ENCODE measurements at regions not wholly inside any gene's neighbourhood (a gene's known extent, or its start where the extent isn't known, plus 50 kb on each side); places are given as distances from the start of the nearest gene placed in this dataset.

GRCh38 chr2:65639156-65639864 is 206.9 kb upstream of the SPRED2 start:
- H3K27ac Mint-ChIP-seq: no peak overlapping the region
- H3K4me1 Mint-ChIP-seq (ENCODE audit: low read depth): peaks cover 2% of the 10 kb centered on the region
- H3K27me3 Mint-ChIP-seq (ENCODE audit: low read depth): peaks cover 4% of the 10 kb centered on the region
- no peak for DNase-seq (ENCODE audit: low spot score)
- no peaks in the 10 kb centered on the region for H3K36me3 Mint-ChIP-seq (ENCODE audit: low read depth)
- no peak overlapping the region for H3K4me3 Mint-ChIP-seq
- H3K9me3 Mint-ChIP-seq: no peaks in the 10 kb centered on the region

- Mint-ChIP-seq H3K27me3 (ENCODE audit: low read depth) (peaks cover 4% of the 10 kb centered on the region), H3K36me3 (ENCODE audit: low read depth) (no peaks in the 10 kb centered on the region), H3K4me1 (ENCODE audit: low read depth) (peaks cover 2% of the 10 kb centered on the region), H3K27ac (no peak overlapping the region), H3K4me3 (no peak overlapping the region), H3K9me3 (no peaks in the 10 kb centered on the region)
- DNase-seq (ENCODE audit: low spot score): no peak
These were observed 206.0 kb upstream of the SPRED2 start for GRCh38 chr2:65638443-65638842.

GRCh38 chr2:65636813-65637483 is 204.5 kb upstream of the SPRED2 start:
- Mint-ChIP-seq H3K27me3 (ENCODE audit: low read depth) (peaks cover 7% of the 10 kb centered on the region), H3K4me3 (no peak overlapping the region), H3K36me3 (ENCODE audit: low read depth) (no peaks in the 10 kb centered on the region), H3K27ac (no peak overlapping the region), H3K9me3 (no peaks in the 10 kb centered on the region), H3K4me1 (ENCODE audit: low read depth) (peaks cover 2% of the 10 kb centered on the region)
- DNase-seq (ENCODE audit: low spot score): no peak

GRCh38 chr2:65636024-65636423 is 203.6 kb upstream of the SPRED2 start:
- no peak for DNase-seq (ENCODE audit: low spot score)
- Mint-ChIP-seq H3K4me1 (ENCODE audit: low read depth) (peaks cover 2% of the 10 kb centered on the region), H3K27ac (no peak overlapping the region), H3K4me3 (no peak overlapping the region), H3K9me3 (no peaks in the 10 kb centered on the region), H3K27me3 (ENCODE audit: low read depth) (peaks cover 9% of the 10 kb centered on the region), H3K36me3 (ENCODE audit: low read depth) (no peaks in the 10 kb centered on the region)

- Mint-ChIP-seq H3K36me3 (ENCODE audit: low read depth) (no peaks in the 10 kb centered on the region), H3K27me3 (ENCODE audit: low read depth) (peaks cover 7% of the 10 kb centered on the region), H3K4me3 (no peak overlapping the region), H3K27ac (no peak overlapping the region), H3K4me1 (ENCODE audit: low read depth) (no peaks in the 10 kb centered on the region), H3K9me3 (no peaks in the 10 kb centered on the region)
- no peak for DNase-seq (ENCODE audit: low spot score)
These were observed 201.9 kb upstream of the SPRED2 start for GRCh38 chr2:65634304-65634703.

- Mint-ChIP-seq H3K27me3 (ENCODE audit: low read depth) (peaks cover 22% of the 10 kb centered on the region), H3K9me3 (no peaks in the 10 kb centered on the region), H3K27ac (no peak overlapping the region), H3K36me3 (ENCODE audit: low read depth) (no peaks in the 10 kb centered on the region), H3K4me3 (no peak overlapping the region), H3K4me1 (ENCODE audit: low read depth) (no peaks in the 10 kb centered on the region)
- no peak for DNase-seq (ENCODE audit: low spot score)
These were observed 198.2 kb upstream of the SPRED2 start for GRCh38 chr2:65630643-65631042.

- peaks cover 21% of the 10 kb centered on the region for H3K27me3 Mint-ChIP-seq (ENCODE audit: low read depth)
- no peaks in the 10 kb centered on the region for H3K4me1 Mint-ChIP-seq (ENCODE audit: low read depth)
- H3K27ac Mint-ChIP-seq: no peak overlapping the region
- no peak for DNase-seq (ENCODE audit: low spot score)
- H3K36me3 Mint-ChIP-seq (ENCODE audit: low read depth): no peaks in the 10 kb centered on the region
- H3K9me3 Mint-ChIP-seq: no peaks in the 10 kb centered on the region
- H3K4me3 Mint-ChIP-seq: no peak overlapping the region
These were observed 195.8 kb upstream of the SPRED2 start for GRCh38 chr2:65628156-65628555.

GRCh38 chr2:65626831-65627230 is 194.4 kb upstream of the SPRED2 start:
- Mint-ChIP-seq H3K36me3 (ENCODE audit: low read depth) (no peaks in the 10 kb centered on the region), H3K27me3 (ENCODE audit: low read depth) (peaks cover 31% of the 10 kb centered on the region), H3K27ac (no peak overlapping the region), H3K9me3 (no peaks in the 10 kb centered on the region), H3K4me1 (ENCODE audit: low read depth) (peaks cover 3% of the 10 kb centered on the region), H3K4me3 (no peak overlapping the region)
- DNase-seq (ENCODE audit: low spot score): no peak

GRCh38 chr2:65625982-65626381 is 193.6 kb upstream of the SPRED2 start:
- no peak overlapping the region for H3K27ac Mint-ChIP-seq
- DNase-seq (ENCODE audit: low spot score): no peak
- peaks cover 30% of the 10 kb centered on the region for H3K27me3 Mint-ChIP-seq (ENCODE audit: low read depth)
- no peaks in the 10 kb centered on the region for H3K9me3 Mint-ChIP-seq
- no peak overlapping the region for H3K4me3 Mint-ChIP-seq
- H3K36me3 Mint-ChIP-seq (ENCODE audit: low read depth): no peaks in the 10 kb centered on the region
- peaks cover 3% of the 10 kb centered on the region for H3K4me1 Mint-ChIP-seq (ENCODE audit: low read depth)

GRCh38 chr2:65622951-65623535 is 190.6 kb upstream of the SPRED2 start:
- no peak for DNase-seq (ENCODE audit: low spot score)
- Mint-ChIP-seq H3K9me3 (no peaks in the 10 kb centered on the region), H3K4me1 (ENCODE audit: low read depth) (peaks cover 3% of the 10 kb centered on the region), H3K27ac (no peak overlapping the region), H3K36me3 (ENCODE audit: low read depth) (no peaks in the 10 kb centered on the region), H3K27me3 (ENCODE audit: low read depth) (peaks cover 24% of the 10 kb centered on the region), H3K4me3 (no peak overlapping the region)

- no peaks in the 10 kb centered on the region for H3K9me3 Mint-ChIP-seq
- peaks cover 21% of the 10 kb centered on the region for H3K27me3 Mint-ChIP-seq (ENCODE audit: low read depth)
- no peaks in the 10 kb centered on the region for H3K36me3 Mint-ChIP-seq (ENCODE audit: low read depth)
- no peak overlapping the region for H3K27ac Mint-ChIP-seq
- no peak overlapping the region for H3K4me3 Mint-ChIP-seq
- peaks cover 3% of the 10 kb centered on the region for H3K4me1 Mint-ChIP-seq (ENCODE audit: low read depth)
- no peak for DNase-seq (ENCODE audit: low spot score)
These were observed 190.1 kb upstream of the SPRED2 start for GRCh38 chr2:65622499-65622898.

- H3K27me3 Mint-ChIP-seq (ENCODE audit: low read depth): peaks cover 17% of the 10 kb centered on the region
- H3K27ac Mint-ChIP-seq: no peak overlapping the region
These were observed 188.1 kb upstream of the SPRED2 start for GRCh38 chr2:65620524-65620923.

GRCh38 chr2:65620026-65620425 is 187.6 kb upstream of the SPRED2 start:
- DNase-seq (ENCODE audit: low spot score): no peak
- Mint-ChIP-seq H3K36me3 (ENCODE audit: low read depth) (no peaks in the 10 kb centered on the region), H3K27me3 (ENCODE audit: low read depth) (peaks cover 17% of the 10 kb centered on the region), H3K4me3 (no peak overlapping the region), H3K4me1 (ENCODE audit: low read depth) (peaks cover 3% of the 10 kb centered on the region), H3K27ac (no peak overlapping the region), H3K9me3 (no peaks in the 10 kb centered on the region)

More at GRCh38 chr2:65620524-65620923, 188.1 kb upstream of the SPRED2 start:
- no peaks in the 10 kb centered on the region for H3K9me3 Mint-ChIP-seq
- H3K4me1 Mint-ChIP-seq (ENCODE audit: low read depth): peaks cover 3% of the 10 kb centered on the region
- no peak overlapping the region for H3K4me3 Mint-ChIP-seq
- H3K36me3 Mint-ChIP-seq (ENCODE audit: low read depth): no peaks in the 10 kb centered on the region
- DNase-seq (ENCODE audit: low spot score): no peak

- H3K27ac Mint-ChIP-seq: no peak overlapping the region
- H3K4me3 Mint-ChIP-seq: no peak overlapping the region
- H3K9me3 Mint-ChIP-seq: no peaks in the 10 kb centered on the region
- no peak for DNase-seq (ENCODE audit: low spot score)
- peaks cover 8% of the 10 kb centered on the region for H3K27me3 Mint-ChIP-seq (ENCODE audit: low read depth)
- no peaks in the 10 kb centered on the region for H3K36me3 Mint-ChIP-seq (ENCODE audit: low read depth)
- H3K4me1 Mint-ChIP-seq (ENCODE audit: low read depth): no peaks in the 10 kb centered on the region
These were observed 183.2 kb upstream of the SPRED2 start for GRCh38 chr2:65615602-65616001.

Measured in T-helper 2 cell treated with Interferon-gamma antibody and Interleukin-4, amounts not matched to agents 5 μg/mL and 100 μg/mL, for 36 hours (primary cell).